ENCODE measurements at regions not wholly inside any gene's neighbourhood (a gene's known extent, or its start where the extent isn't known, plus 50 kb on each side); places are given as distances from the start of the nearest gene placed in this dataset.

DNA sequence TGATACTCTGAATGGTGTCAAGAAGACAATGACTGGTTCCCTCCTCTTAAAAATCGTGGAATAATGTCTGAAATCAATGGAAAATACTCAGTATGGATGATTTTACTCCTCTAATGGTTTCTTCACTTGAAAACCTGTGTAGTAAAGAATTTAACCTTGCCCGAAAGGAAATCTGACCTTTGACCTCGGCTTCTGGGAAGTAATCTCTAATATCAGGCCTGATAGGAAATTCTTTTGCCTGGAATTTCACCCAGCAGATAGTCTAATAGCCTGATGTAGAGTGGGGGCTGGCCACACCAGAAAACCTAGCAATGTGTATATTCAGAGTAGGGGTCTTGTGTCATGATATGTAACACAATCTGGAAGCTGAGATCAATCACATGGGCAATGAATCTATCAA, 91.5 kb upstream of the GOLIM4 start:
- TF ChIP-seq, protein P1, sequence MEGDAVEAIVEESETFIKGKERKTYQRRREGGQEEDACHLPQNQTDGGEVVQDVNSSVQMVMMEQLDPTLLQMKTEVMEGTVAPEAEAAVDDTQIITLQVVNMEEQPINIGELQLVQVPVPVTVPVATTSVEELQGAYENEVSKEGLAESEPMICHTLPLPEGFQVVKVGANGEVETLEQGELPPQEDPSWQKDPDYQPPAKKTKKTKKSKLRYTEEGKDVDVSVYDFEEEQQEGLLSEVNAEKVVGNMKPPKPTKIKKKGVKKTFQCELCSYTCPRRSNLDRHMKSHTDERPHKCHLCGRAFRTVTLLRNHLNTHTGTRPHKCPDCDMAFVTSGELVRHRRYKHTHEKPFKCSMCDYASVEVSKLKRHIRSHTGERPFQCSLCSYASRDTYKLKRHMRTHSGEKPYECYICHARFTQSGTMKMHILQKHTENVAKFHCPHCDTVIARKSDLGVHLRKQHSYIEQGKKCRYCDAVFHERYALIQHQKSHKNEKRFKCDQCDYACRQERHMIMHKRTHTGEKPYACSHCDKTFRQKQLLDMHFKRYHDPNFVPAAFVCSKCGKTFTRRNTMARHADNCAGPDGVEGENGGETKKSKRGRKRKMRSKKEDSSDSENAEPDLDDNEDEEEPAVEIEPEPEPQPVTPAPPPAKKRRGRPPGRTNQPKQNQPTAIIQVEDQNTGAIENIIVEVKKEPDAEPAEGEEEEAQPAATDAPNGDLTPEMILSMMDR (IDR thresholded peaks at IDR 0.05; ENCODE audit: low read depth, low read length): no peak
- no peak for DNase-seq (ENCODE audit: extremely low read depth, low read depth)

DNA sequence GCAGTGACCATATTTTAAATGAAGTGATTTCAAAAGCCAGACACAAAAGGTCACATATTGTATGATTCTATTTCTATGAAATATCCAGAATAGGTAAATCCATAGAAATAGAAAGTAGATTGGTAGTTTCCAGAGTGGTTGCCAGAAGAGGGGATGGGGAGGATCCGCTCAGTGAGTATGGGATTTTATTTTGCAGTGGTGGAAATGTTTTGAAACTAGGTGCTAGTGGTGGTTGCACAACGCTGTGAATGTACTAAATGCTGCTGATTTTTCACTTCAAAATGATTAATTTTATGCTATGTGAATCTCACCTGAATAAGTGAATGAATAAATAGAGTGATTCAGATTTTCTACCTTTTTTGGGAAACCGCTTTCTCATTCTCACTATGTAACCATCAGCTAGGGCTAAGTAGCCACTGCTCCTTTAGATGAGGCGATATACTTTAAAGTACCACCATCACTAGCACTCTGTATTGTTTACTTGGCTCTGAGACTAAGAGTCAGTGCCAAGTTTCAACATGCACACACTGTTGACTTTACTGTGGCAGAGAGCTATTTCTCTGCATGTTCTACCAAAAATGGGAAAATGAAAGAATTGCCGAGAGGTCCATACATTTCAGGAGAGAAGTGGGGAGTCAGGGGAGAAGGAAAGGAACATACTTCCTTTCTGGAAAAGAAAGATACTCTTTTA, 90.7 kb upstream of the GOLIM4 start:
- no peak for DNase-seq (ENCODE audit: extremely low read depth, low read depth)
- TF ChIP-seq, protein P1 (IDR thresholded peaks at IDR 0.05; ENCODE audit: low read depth, low read length): no peak

GRCh38 chr3:168183774-168184173, 88.0 kb upstream of the GOLIM4 start:
- no peak for DNase-seq (ENCODE audit: extremely low read depth, low read depth)
- TF ChIP-seq, protein P1 (IDR thresholded peaks at IDR 0.05; ENCODE audit: low read depth, low read length): no peak

GRCh38 chr3:168168743-168169142, 73.0 kb upstream of the GOLIM4 start:
- TF ChIP-seq, protein P1 (IDR thresholded peaks at IDR 0.05; ENCODE audit: low read depth, low read length): no peak
- no peak for DNase-seq (ENCODE audit: extremely low read depth, low read depth)

DNA sequence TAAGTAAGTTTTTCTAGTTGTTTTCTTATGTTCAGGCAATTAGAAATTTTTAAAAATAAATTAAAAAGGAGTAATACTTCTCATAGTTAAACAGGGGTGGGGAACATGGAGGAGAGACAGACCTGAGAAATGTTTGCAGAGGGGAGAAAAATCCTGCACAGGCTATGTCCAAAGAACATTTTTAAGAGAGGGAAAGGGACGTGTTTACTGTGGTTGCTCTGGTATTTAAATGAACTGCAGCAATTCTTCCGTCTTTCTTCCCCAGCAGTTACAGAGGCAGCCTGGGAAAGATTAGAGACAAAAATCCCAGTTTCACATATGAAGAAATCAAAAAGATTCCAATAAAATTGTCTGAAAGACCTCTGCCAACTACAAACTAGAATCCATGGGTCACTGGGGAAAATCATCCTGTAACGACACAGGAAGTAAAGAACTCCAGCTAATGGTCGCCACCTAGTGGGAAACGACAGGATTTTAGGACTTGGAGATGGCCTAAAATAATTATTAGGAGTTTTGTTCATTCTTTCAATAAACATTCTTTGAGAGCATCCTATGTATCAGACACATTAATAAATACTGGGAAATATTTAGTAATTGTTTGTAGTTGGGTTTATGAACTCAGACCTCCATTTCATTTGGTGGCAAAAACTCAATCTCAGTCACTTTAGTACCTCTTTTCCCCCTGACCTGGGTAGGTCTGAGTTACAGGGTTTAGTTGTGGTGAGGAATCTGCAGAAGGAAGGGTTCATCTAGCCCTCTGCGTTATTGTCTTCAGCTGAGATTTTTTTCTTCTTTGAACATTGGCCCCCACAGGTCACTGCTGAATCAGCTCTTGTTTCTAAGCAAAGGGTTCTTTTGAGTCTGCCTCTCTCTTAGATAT, 69.9 kb upstream of the GOLIM4 start:
- DNase-seq (ENCODE audit: extremely low read depth, low read depth): peak; percentile 47
- TF ChIP-seq, protein P1 (IDR thresholded peaks at IDR 0.05; ENCODE audit: low read depth, low read length): peak; percentile 70

DNA sequence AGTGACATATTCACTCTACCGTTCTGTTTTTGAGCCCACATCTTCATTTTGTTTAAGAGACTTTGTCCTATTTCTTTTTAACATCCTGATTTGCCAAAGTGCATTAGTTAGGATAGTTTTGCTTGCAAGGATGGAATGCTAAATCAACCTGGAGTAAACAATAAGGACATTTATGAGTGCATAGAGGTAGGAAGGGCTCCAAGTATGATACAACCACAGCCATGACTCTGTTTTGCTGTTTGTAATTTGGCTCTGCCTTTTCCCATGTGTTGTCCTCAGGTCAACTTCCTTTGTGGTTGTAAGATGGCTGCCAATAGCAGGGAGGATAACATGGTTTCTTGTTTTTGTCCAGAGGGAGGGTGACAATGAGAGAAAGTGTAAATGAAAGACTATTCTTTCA, 66.4 kb upstream of the GOLIM4 start:
- no peak for DNase-seq (ENCODE audit: extremely low read depth, low read depth)
- TF ChIP-seq, protein P1 (IDR thresholded peaks at IDR 0.05; ENCODE audit: low read depth, low read length): no peak

DNA sequence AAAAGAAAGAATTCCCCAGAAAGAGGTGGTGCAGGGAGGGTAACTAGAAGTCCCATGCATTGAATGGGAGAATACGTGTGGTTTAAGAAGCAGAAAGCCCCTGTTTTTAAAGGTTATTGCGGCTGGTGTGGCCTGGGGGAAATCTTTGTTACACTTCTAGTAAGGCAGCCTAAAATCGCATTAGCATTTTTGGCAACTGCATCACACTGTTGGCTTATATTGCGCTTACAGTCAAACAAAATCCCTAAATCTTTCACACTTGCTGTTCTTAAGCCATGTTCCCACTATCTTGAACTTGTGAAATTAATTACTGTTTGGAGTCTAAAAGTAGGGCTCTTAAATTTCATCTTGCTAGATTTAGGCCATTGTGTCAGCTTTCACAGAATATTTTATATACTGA, 66.0 kb upstream of the GOLIM4 start:
- DNase-seq (ENCODE audit: extremely low read depth, low read depth): no peak

More for the DNA sequence above, 66.0 kb upstream of the GOLIM4 start:
- TF ChIP-seq, protein P1 (IDR thresholded peaks at IDR 0.05; ENCODE audit: low read depth, low read length): no peak

All from AG09319 (cell line).